Activated CD4-positive, alpha-beta T cell treated with anti-CD3 and anti-CD28 coated beads for 36 hours (primary cell): ENCODE measurements at regions not wholly inside any gene's neighbourhood (a gene's known extent, or its start where the extent isn't known, plus 50 kb on each side); places are given as distances from the start of the nearest gene placed in this dataset.
A peak's percentile ranks its signal among the peaks of the same experiment; 100 is the strongest.

ENCODE experiments used
- ATAC-seq: fragments of 200-7000 bp; cut with Tn5 transposase; one replicate; pipeline ENCODE4 v1.10.0; 2021; ENCODE audit warnings: mild to moderate bottlenecking, moderate library complexity
- CTCF ChIA-PET: fragments of 350-600 bp; sonication (Branson Sonifier 250); formaldehyde crosslinking; loops from one replicate; lab custom pipeline; 2021; ENCODE audit warnings: antibody characterized with exemption; lab: Charles Lee
- POLR2A ChIA-PET: fragments of 350-600 bp; sonication (Branson Sonifier 250); formaldehyde crosslinking; loops from one replicate; lab custom pipeline; 2021; ENCODE audit warnings: antibody characterized with exemption, inconsistent platforms; lab: Charles Lee
- DNase-seq: peaks from one replicate; pipeline ENCODE4 v3.0.0-alpha.2; 2020
- H3K27ac Mint-ChIP-seq: one replicate; pipeline ENCODE4 v1.8.0; 2021; ENCODE audit warnings: mixed read lengths
- H3K27me3 Mint-ChIP-seq: one replicate; pipeline ENCODE4 v1.8.0; 2021; ENCODE audit warnings: mixed read lengths
- H3K36me3 Mint-ChIP-seq: one replicate; pipeline ENCODE4 v1.8.0; 2021; ENCODE audit warnings: low read depth, mixed read lengths
- H3K4me1 Mint-ChIP-seq: one replicate; pipeline ENCODE4 v1.8.0; 2021; ENCODE audit warnings: mixed read lengths
- H3K4me3 Mint-ChIP-seq: one replicate; pipeline ENCODE4 v1.8.0; 2021; ENCODE audit warnings: mild to moderate bottlenecking, moderate library complexity, mixed read lengths
- H3K9me3 Mint-ChIP-seq: one replicate; pipeline ENCODE4 v1.8.0; 2021; ENCODE audit warnings: low read depth, mixed read lengths
- intact Hi-C, 2 experiments: fragments of 100-400 bp; cut with DNase I in 1 of 2; cut with micrococcal nuclease in 1 of 2; formaldehyde crosslinking; loops; one replicate each; pipeline versions ENCODE4 v1.14.2 to v1.15.1; 2022 to 2024; cut with DNase I, micrococcal nuclease

DNA sequence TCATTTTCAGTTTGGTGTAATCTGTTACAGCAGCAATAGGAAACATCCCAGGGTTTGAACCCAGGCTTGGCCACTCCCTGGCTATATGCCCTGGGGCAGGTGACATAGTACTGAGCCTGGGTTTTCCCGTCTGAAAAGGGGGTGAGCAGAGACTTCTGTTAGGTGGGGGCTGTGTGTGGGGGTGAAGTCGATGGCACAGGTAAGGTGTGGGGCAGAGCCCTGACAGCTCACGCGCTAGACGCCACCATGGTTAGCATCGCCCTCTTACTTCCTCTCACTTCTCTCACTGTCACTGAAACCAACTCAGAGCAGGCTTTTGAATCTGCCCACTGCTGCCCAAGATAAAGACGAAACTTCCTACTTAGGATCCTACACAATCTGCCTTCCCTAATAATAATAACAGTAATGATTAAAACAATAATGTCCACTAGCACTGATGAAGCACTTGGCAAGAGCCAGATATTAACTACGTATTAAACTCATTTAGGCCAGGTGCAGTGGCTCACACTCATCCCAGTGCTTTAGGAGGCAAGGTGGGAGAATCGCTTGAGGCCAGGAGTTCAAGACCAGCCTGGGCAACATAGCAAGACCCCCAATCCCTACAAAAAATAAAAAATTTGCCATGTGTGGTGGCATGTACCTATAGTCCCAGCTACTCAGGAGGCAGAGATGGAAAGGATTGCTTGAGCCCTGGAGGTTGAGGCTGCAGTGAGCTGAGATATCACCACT, 117.9 kb upstream of the PTPN1 start:
- CTCF ChIA-PET, result interaction anchor here (0.6 kb wide), 1 partner anchor 27 kb away, joined by 3 read pairs; no protein-coding TSS in a partner anchor
- H3K36me3 Mint-ChIP-seq, result no peaks in the 10 kb centered on the region

DNA sequence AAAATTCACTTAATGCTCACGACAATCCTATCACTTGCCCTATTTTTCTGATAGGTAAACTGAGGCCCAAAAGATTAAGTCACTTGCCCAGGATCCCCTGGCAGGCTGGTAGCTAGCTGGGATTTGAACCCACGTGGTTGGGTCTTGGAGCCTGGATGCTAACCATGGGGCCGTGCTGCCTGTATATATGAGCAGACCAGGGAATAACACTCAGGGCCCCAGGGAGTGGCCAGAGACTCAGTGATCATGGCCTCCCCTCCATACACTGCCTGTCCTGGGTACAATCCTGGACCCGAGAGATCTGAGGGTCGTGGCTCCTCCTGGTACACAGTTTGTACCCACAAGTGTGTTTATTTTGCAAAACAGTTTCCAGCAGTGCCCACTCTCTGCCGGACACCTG, 116.9 kb upstream of the PTPN1 start:
- DNase-seq (no peak), ATAC-seq (no peak)
- peaks cover 19% of the 10 kb centered on the region for H3K4me1 Mint-ChIP-seq
- H3K27me3 Mint-ChIP-seq, result peaks cover 4% of the 10 kb centered on the region
- intact Hi-C loops, result no loop called here
- H3K9me3 Mint-ChIP-seq, result no peaks in the 10 kb centered on the region
- H3K36me3 Mint-ChIP-seq, result no peaks in the 10 kb centered on the region
- no peak overlapping the region for H3K27ac Mint-ChIP-seq
- H3K4me3 Mint-ChIP-seq, result no peak overlapping the region
- CTCF ChIA-PET, result interaction anchor here (0.5 to 1.0 kb wide), 3 partner anchors 12 to 37 kb away, joined by 3 read pairs; no protein-coding TSS in a partner anchor
- POLR2A ChIA-PET, result no interaction called here

More for the DNA sequence above, 117.9 kb upstream of the PTPN1 start:
- intact Hi-C loops, result no loop called here
- peak; percentile 82 for ATAC-seq
- H3K4me1 Mint-ChIP-seq, result peaks cover 21% of the 10 kb centered on the region
- H3K27me3 Mint-ChIP-seq, result peaks cover 5% of the 10 kb centered on the region
- H3K27ac Mint-ChIP-seq, result no peak overlapping the region
- no peak overlapping the region for H3K4me3 Mint-ChIP-seq
- no peaks in the 10 kb centered on the region for H3K9me3 Mint-ChIP-seq
- POLR2A ChIA-PET, result no interaction called here
- peak; percentile 32 for DNase-seq

- Mint-ChIP-seq H3K27ac (no peak overlapping the region), H3K36me3 (no peaks in the 10 kb centered on the region), H3K4me3 (no peak overlapping the region), H3K4me1 (peaks cover 14% of the 10 kb centered on the region), H3K27me3 (no peaks in the 10 kb centered on the region), H3K9me3 (no peaks in the 10 kb centered on the region)
- ATAC-seq (no peak), DNase-seq (no peak)
- POLR2A ChIA-PET, result no interaction called here
- CTCF ChIA-PET, result interaction anchor here (1.0 kb wide), 1 partner anchor 11 kb away, joined by 3 read pairs; no protein-coding TSS in a partner anchor
- intact Hi-C loops, result no loop called here
These were observed 116.1 kb upstream of the PTPN1 start for GRCh38 chr20:50393990-50394561.

- Mint-ChIP-seq H3K4me3 (no peak overlapping the region), H3K9me3 (no peaks in the 10 kb centered on the region), H3K27me3 (no peaks in the 10 kb centered on the region), H3K4me1 (peaks cover 11% of the 10 kb centered on the region), H3K27ac (no peak overlapping the region), H3K36me3 (no peaks in the 10 kb centered on the region)
- no peak for ATAC-seq
- CTCF ChIA-PET, result no interaction called here
- intact Hi-C loops, result no loop called here
- POLR2A ChIA-PET, result no interaction called here
- DNase-seq, result no peak
These were observed 115.6 kb upstream of the PTPN1 start for GRCh38 chr20:50394569-50394968.

GRCh38 chr20:50395251-50395729, 114.9 kb upstream of the PTPN1 start:
- Mint-ChIP-seq H3K27me3 (no peaks in the 10 kb centered on the region), H3K4me3 (no peak overlapping the region), H3K4me1 (peaks cover 7% of the 10 kb centered on the region), H3K27ac (no peak overlapping the region), H3K36me3 (no peaks in the 10 kb centered on the region), H3K9me3 (no peaks in the 10 kb centered on the region)
- ATAC-seq (no peak), DNase-seq (no peak)
- intact Hi-C loops, result no loop called here
- POLR2A ChIA-PET, result no interaction called here
- CTCF ChIA-PET, result no interaction called here

GRCh38 chr20:50395914-50396488, 114.2 kb upstream of the PTPN1 start:
- no peak for ATAC-seq
- intact Hi-C loops, result no loop called here
- Mint-ChIP-seq H3K9me3 (no peaks in the 10 kb centered on the region), H3K4me3 (no peak overlapping the region), H3K4me1 (peaks cover 7% of the 10 kb centered on the region), H3K27ac (no peak overlapping the region), H3K27me3 (no peaks in the 10 kb centered on the region), H3K36me3 (no peaks in the 10 kb centered on the region)
- ChIA-PET POLR2A (no interaction called here), CTCF (no interaction called here)
- no peak for DNase-seq

GRCh38 chr20:50396623-50397022, 113.6 kb upstream of the PTPN1 start:
- Mint-ChIP-seq H3K4me3 (no peak overlapping the region), H3K27me3 (no peaks in the 10 kb centered on the region), H3K27ac (no peak overlapping the region), H3K9me3 (no peaks in the 10 kb centered on the region), H3K36me3 (no peaks in the 10 kb centered on the region), H3K4me1 (peaks cover 7% of the 10 kb centered on the region)
- CTCF ChIA-PET, result no interaction called here
- POLR2A ChIA-PET, result no interaction called here
- intact Hi-C loops, result no loop called here
- no peak for DNase-seq
- ATAC-seq, result no peak

DNA sequence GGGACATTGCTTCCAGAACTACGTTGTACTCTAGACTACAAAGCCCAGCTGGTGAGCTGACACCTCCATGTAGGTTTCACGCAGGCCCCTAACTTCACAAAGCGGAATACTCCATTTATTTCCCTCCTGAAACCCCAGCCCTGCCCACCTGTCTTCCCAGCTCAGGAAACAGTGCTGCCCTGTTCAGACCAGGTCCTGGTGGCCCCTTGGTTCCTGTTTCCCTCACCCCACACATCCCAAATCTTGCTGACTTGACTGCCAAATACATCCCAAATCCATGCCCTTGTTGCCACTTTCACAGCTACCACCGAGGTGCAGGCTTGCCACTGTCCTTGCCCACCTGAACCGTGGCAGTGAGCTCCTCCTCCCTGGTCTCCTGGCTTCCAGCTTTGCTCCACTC, 113.1 kb upstream of the PTPN1 start:
- CTCF ChIA-PET, result interaction anchor here (1.2 kb wide), 1 partner anchor 68 kb away, joined by 3 read pairs; no protein-coding TSS in a partner anchor

GRCh38 chr20:50398064-50398463, 112.1 kb upstream of the PTPN1 start:
- no peaks in the 10 kb centered on the region for H3K27me3 Mint-ChIP-seq
- H3K27ac Mint-ChIP-seq, result no peak overlapping the region
- ChIA-PET POLR2A (no interaction called here), CTCF (interaction anchor here (0.7 to 1.2 kb wide), 2 partner anchors 67 to 167 kb away, joined by 3 read pairs; no protein-coding TSS in a partner anchor)
- ATAC-seq (no peak), DNase-seq (no peak)
- intact Hi-C loops, result no loop called here
- H3K36me3 Mint-ChIP-seq, result no peaks in the 10 kb centered on the region
- no peaks in the 10 kb centered on the region for H3K4me1 Mint-ChIP-seq
- H3K4me3 Mint-ChIP-seq, result no peak overlapping the region
- H3K9me3 Mint-ChIP-seq, result no peaks in the 10 kb centered on the region

More for the DNA sequence above, 113.1 kb upstream of the PTPN1 start:
- no peak overlapping the region for H3K27ac Mint-ChIP-seq
- H3K4me3 Mint-ChIP-seq, result no peak overlapping the region
- no peaks in the 10 kb centered on the region for H3K27me3 Mint-ChIP-seq
- DNase-seq (no peak), ATAC-seq (no peak)
- no peaks in the 10 kb centered on the region for H3K9me3 Mint-ChIP-seq
- no peaks in the 10 kb centered on the region for H3K36me3 Mint-ChIP-seq
- intact Hi-C loops, result no loop called here
- POLR2A ChIA-PET, result no interaction called here
- H3K4me1 Mint-ChIP-seq, result peaks cover 5% of the 10 kb centered on the region

- DNase-seq (no peak), ATAC-seq (no peak)
- H3K27ac Mint-ChIP-seq, result no peak overlapping the region
- no peaks in the 10 kb centered on the region for H3K9me3 Mint-ChIP-seq
- H3K27me3 Mint-ChIP-seq, result no peaks in the 10 kb centered on the region
- H3K36me3 Mint-ChIP-seq, result no peaks in the 10 kb centered on the region
- H3K4me3 Mint-ChIP-seq, result no peak overlapping the region
- ChIA-PET POLR2A (no interaction called here), CTCF (interaction anchor here (1.2 kb wide), 1 partner anchor 66 kb away, joined by 3 read pairs; no protein-coding TSS in a partner anchor)
- no peaks in the 10 kb centered on the region for H3K4me1 Mint-ChIP-seq
- intact Hi-C loops, result no loop called here
These were observed 111.7 kb upstream of the PTPN1 start for GRCh38 chr20:50398471-50398820.

GRCh38 chr20:50398821-50399554, 111.2 kb upstream of the PTPN1 start:
- Mint-ChIP-seq H3K36me3 (no peaks in the 10 kb centered on the region), H3K27me3 (no peaks in the 10 kb centered on the region), H3K9me3 (no peaks in the 10 kb centered on the region), H3K4me3 (no peak overlapping the region), H3K27ac (no peak overlapping the region), H3K4me1 (no peaks in the 10 kb centered on the region)
- intact Hi-C loops, result no loop called here
- POLR2A ChIA-PET, result no interaction called here
- DNase-seq (no peak), ATAC-seq (no peak)
- CTCF ChIA-PET, result interaction anchor here (0.7 kb wide), 1 partner anchor 62 kb away, joined by 3 read pairs; no protein-coding TSS in a partner anchor
